HepG2 (cell line): ENCODE measurements at regions not wholly inside any gene's neighbourhood (a gene's known extent, or its start where the extent isn't known, plus 50 kb on each side); places are given as distances from the start of the nearest gene placed in this dataset.

Experiments
- ATAC-seq: fragments of 200-7000 bp; cut with Tn5 transposase; 3 replicates; pipeline ENCODE4 v1.9.1; 2020; ENCODE audit warnings: mild to moderate bottlenecking, moderate library complexity
- BruUV-seq: library from RNA; stranded (reverse); fragments of 400-500 nt; replicated peaks from 2 replicates; lab custom pipeline; 2021; lab: Mats Ljungman, UMichigan
- CTCF ChIA-PET: fragments of 300-600 bp; formaldehyde crosslinking; extraction: SDS; loops from one replicate; lab custom pipeline; 2021; ENCODE audit warnings: low total read pairs, inconsistent platforms, low intra/inter-chr PET ratio; lab: Yijun Ruan, JAX
- POLR2A ChIA-PET: fragments of 350-600 bp; sonication (Branson Sonifier 250); formaldehyde crosslinking; loops from one replicate; lab custom pipeline; 2020; ENCODE audit warnings: antibody characterized with exemption, inconsistent platforms; lab: Yijun Ruan, JAX
- DNase-seq: peaks from one replicate; pipeline ENCODE4 v3.0.0-alpha.2; 2015; ENCODE audit warnings: low spot score
- FAIRE-seq: peaks from 3 replicates; lab custom pipeline; 2011; peaks lifted over from hg19 to GRCh38; lab: Jason Lieb, UNC
- H2AFZ ChIP-seq: one replicate; pipeline ENCODE4 v1.6.1; 2011; ENCODE audit warnings: low read length, inconsistent platforms
- H3K27ac ChIP-seq: fragments of 300-600 bp; 3 replicates; pipeline ENCODE4 v1.8.0; 2011; ENCODE audit warnings: mixed run types, mild to moderate bottlenecking, mixed read lengths, low read length, inconsistent platforms; ENCODE audit not compliant: insufficient read depth; ENCODE audit errors: extremely low read length
- H3K27me3 ChIP-seq, 2 experiments: fragments of 200-600 bp in 1 of 2; 2 replicates in 1 of 2; 3 replicates in 1 of 2; pipeline versions ENCODE4 v1.6.0 to v1.8.0; 2011; ENCODE audit warnings: low read length in 2 of 2, mild to moderate bottlenecking in 2 of 2, moderate library complexity in 2 of 2, inconsistent platforms in 1 of 2; ENCODE audit not compliant: insufficient read depth in 2 of 2, control insufficient read depth in 1 of 2
- H3K36me3 ChIP-seq, 2 experiments: fragments of 200-600 bp in 1 of 2; replicated peaks in 1 of 2; 2 replicates in 1 of 2; 3 replicates in 1 of 2; pipeline versions ENCODE4 v1.5.1 to v1.8.0; 2011; ENCODE audit warnings: low read length in 2 of 2, inconsistent platforms in 1 of 2; ENCODE audit not compliant: insufficient read depth in 2 of 2, control insufficient read depth in 1 of 2
- H3K4me1 ChIP-seq: 2 replicates; pipeline ENCODE4 v1.5.1; 2012; ENCODE audit warnings: low read length, inconsistent platforms; ENCODE audit not compliant: insufficient read depth
- H3K4me2 ChIP-seq: 2 replicates; pipeline ENCODE4 v1.6.0; 2011; ENCODE audit warnings: low read depth, low read length, inconsistent platforms
- H3K4me3 ChIP-seq, 3 experiments: fragments of 200-600 bp in 1 of 3; sonication (generic), shearing (Covaris generic) in 1 of 3; replicated peaks in 1 of 3; 2 replicates each; pipeline ENCODE4 v1.5.1; 2011 to 2016; ENCODE audit warnings: low read length in 3 of 3, inconsistent platforms in 2 of 3, low read depth in 2 of 3, mild to moderate bottlenecking in 2 of 3, control low read depth in 1 of 3, mixed read lengths in 1 of 3; ENCODE audit not compliant: insufficient read depth in 1 of 3
- H3K79me2 ChIP-seq: one replicate; pipeline ENCODE4 v1.6.1; 2011; ENCODE audit warnings: low read length, inconsistent platforms; ENCODE audit not compliant: insufficient read depth
- H3K9ac ChIP-seq: 2 replicates; pipeline ENCODE4 v1.6.0; 2011; ENCODE audit warnings: mild to moderate bottlenecking, low read depth, low read length, inconsistent platforms; ENCODE audit not compliant: insufficient read depth
- H3K9me3 ChIP-seq: 2 replicates; pipeline ENCODE4 v1.5.1; 2012; ENCODE audit warnings: mild to moderate bottlenecking, low read length
- H4K20me1 ChIP-seq: 2 replicates; pipeline ENCODE4 v1.6.0; 2011; ENCODE audit warnings: inconsistent platforms, mild to moderate bottlenecking, low read length, moderate library complexity; ENCODE audit not compliant: insufficient read depth
- JUN ChIP-seq: sonication (generic); formaldehyde crosslinking; IDR thresholded peaks from 2 replicates; pipeline ENCODE4 v1.4.0; 2020; ENCODE audit warnings: mild to moderate bottlenecking, missing genetic modification reagents
- ZNF234 ChIP-seq: sonication (generic); formaldehyde crosslinking; conservative IDR thresholded peaks from 2 replicates; pipeline ENCODE4 v1.5.1; 2020; ENCODE audit warnings: mild to moderate bottlenecking, missing genetic modification reagents
- ZNF235 ChIP-seq: sonication (generic); formaldehyde crosslinking; IDR thresholded peaks from 2 replicates; pipeline ENCODE4 v1.8.1; 2023; ENCODE audit warnings: mild to moderate bottlenecking, missing genetic modification reagents, borderline replicate concordance
- WGBS: methylation state at CpG from one replicate; pipeline ENCODE4 v1.1.6; 2017; ENCODE audit warnings: low lambda C conversion rate; 5-methylcytosine and 5-hydroxymethylcytosine counted together
- in situ Hi-C: cut with HindIII; loops from 2 replicates; pipeline ENCODE4 v1.10.0; 2017; ENCODE audit warnings: low pct_unique_long_range_greater_than_20kb; ENCODE audit not compliant: extremely low pct_ligation_motif_present
- intact Hi-C: fragments of 100-400 bp; cut with micrococcal nuclease; formaldehyde crosslinking; loops from one replicate; pipeline ENCODE4 v1.10.0; 2022; ENCODE audit not compliant: unreplicated experiment
- TF ChIP-seq, protein P1 (sequence below): sonication (generic); formaldehyde crosslinking; IDR thresholded peaks from 2 replicates; pipeline ENCODE4 v1.5.0; 2020; ENCODE audit warnings: missing genetic modification reagents, mild to moderate bottlenecking, borderline replicate concordance
- TF ChIP-seq, protein P2 (sequence below): sonication (generic); formaldehyde crosslinking; IDR thresholded peaks from 2 replicates; pipeline ENCODE4 v1.4.0; 2020; ENCODE audit warnings: missing genetic modification reagents, borderline replicate concordance
- TF ChIP-seq, protein P3 (sequence below): sonication (generic); formaldehyde crosslinking; IDR thresholded peaks from 2 replicates; pipeline ENCODE4 v1.5.0; 2020; ENCODE audit warnings: mild to moderate bottlenecking, missing genetic modification reagents, borderline replicate concordance
- TF ChIP-seq, protein P4 (sequence below): sonication (generic); formaldehyde crosslinking; IDR thresholded peaks from 2 replicates; pipeline ENCODE4 v1.5.1; 2020; ENCODE audit warnings: missing genetic modification reagents, mild to moderate bottlenecking, borderline replicate concordance
- TF ChIP-seq, protein P5 (sequence below): sonication (generic); formaldehyde crosslinking; IDR thresholded peaks from 2 replicates; pipeline ENCODE4 v1.4.0; 2020; ENCODE audit warnings: missing genetic modification reagents, borderline replicate concordance
- TF ChIP-seq, protein P6 (sequence below): sonication (generic); formaldehyde crosslinking; IDR thresholded peaks from 2 replicates; pipeline ENCODE4 v1.4.0; 2020; ENCODE audit warnings: missing genetic modification reagents

DNA sequence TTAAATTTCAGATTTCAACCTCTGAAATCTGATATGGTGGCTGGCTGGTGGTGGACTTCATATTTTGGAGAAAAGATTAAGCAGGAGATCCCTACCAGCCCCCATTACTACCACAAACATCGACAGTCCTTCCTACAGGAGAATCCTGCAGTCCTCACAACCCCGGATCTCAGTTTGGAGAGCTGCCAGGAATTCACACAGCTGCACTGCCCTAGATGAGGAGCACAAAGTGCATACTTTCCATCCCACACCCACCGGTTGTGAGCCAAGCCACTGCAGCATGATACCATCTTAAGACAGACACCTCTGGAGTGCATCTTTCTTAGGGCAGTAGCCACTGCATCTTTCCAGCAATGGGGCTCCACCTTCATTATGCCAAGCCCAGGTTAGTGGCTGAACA is 185.5 kb upstream of the GPR149 start (continued):
- TF ChIP-seq, protein P1, sequence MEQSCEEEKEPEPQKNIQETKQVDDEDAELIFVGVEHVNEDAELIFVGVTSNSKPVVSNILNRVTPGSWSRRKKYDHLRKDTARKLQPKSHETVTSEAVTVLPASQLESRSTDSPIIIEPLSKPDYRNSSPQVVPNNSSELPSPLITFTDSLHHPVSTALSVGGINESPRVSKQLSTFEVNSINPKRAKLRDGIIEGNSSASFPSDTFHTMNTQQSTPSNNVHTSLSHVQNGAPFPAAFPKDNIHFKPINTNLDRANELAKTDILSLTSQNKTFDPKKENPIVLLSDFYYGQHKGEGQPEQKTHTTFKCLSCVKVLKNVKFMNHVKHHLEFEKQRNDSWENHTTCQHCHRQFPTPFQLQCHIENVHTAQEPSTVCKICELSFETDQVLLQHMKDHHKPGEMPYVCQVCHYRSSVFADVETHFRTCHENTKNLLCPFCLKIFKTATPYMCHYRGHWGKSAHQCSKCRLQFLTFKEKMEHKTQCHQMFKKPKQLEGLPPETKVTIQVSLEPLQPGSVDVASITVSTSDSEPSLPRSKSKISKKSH (CRISPR knock-in tag): no peak
- no peak for TF ChIP-seq JUN (CRISPR knock-in tag)
- TF ChIP-seq, protein P2, sequence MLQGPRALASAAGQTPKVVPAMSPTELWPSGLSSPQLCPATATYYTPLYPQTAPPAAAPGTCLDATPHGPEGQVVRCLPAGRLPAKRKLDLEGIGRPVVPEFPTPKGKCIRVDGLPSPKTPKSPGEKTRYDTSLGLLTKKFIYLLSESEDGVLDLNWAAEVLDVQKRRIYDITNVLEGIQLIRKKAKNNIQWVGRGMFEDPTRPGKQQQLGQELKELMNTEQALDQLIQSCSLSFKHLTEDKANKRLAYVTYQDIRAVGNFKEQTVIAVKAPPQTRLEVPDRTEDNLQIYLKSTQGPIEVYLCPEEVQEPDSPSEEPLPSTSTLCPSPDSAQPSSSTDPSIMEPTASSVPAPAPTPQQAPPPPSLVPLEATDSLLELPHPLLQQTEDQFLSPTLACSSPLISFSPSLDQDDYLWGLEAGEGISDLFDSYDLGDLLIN (CRISPR knock-in tag): no peak
- TF ChIP-seq, protein P3, sequence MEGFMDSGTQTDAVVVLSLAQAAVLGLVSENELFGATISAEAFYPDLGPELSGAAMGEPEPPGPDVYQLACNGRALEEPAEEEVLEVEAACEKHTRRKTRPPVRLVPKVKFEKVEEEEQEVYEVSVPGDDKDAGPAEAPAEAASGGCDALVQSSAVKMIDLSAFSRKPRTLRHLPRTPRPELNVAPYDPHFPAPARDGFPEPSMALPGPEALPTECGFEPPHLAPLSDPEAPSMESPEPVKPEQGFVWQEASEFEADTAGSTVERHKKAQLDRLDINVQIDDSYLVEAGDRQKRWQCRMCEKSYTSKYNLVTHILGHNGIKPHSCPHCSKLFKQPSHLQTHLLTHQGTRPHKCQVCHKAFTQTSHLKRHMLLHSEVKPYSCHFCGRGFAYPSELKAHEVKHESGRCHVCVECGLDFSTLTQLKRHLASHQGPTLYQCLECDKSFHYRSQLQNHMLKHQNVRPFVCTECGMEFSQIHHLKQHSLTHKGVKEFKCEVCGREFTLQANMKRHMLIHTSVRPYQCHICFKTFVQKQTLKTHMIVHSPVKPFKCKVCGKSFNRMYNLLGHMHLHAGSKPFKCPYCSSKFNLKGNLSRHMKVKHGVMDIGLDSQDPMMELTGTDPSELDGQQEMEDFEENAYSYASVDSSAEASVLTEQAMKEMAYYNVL (CRISPR knock-in tag): no peak

DNA sequence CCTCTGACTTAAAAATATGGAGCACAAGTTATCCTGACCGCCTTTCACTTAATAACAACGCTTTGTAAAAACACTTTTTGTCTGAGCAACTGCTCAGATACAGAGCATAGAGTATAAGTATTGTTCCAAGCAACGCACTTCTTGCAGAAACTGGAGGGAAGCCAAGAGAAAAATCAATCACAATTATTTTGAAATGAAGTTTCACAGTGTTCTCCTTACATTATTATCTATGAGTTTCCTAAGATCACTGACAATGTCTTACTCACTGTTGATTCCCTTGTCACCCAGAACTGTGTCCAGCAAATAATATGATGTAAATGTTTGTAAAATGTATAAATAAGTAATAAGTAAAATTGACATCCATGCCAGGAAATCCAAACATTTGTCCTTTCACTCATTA is 184.6 kb upstream of the GPR149 start:
- H3K9me3 ChIP-seq: no peaks in the 10 kb centered on the region
- no peak overlapping the region for H3K4me3 ChIP-seq
- intact Hi-C loops (no loop called here), in situ Hi-C loops (no loop called here)
- WGBS: 3% methylated on average over 3 of the region's 3 CpGs
- no peaks in the 10 kb centered on the region for H3K79me2 ChIP-seq
- ChIA-PET CTCF (no interaction called here), POLR2A (no interaction called here)
- no peaks in the 10 kb centered on the region for H3K27me3 ChIP-seq
- no peak overlapping the region for H3K4me2 ChIP-seq
- H3K4me1 ChIP-seq: no peaks in the 10 kb centered on the region
- no TSS peak for BruUV-seq
- H3K27ac ChIP-seq: no peak overlapping the region
- FAIRE-seq: no peak
- H4K20me1 ChIP-seq: no peaks in the 10 kb centered on the region
- no peak overlapping the region for H2AFZ ChIP-seq
- H3K36me3 ChIP-seq: no peaks in the 10 kb centered on the region
- ATAC-seq: no peak
- DNase-seq: no peak
- H3K9ac ChIP-seq: no peak overlapping the region
- TF ChIP-seq, protein P4, sequence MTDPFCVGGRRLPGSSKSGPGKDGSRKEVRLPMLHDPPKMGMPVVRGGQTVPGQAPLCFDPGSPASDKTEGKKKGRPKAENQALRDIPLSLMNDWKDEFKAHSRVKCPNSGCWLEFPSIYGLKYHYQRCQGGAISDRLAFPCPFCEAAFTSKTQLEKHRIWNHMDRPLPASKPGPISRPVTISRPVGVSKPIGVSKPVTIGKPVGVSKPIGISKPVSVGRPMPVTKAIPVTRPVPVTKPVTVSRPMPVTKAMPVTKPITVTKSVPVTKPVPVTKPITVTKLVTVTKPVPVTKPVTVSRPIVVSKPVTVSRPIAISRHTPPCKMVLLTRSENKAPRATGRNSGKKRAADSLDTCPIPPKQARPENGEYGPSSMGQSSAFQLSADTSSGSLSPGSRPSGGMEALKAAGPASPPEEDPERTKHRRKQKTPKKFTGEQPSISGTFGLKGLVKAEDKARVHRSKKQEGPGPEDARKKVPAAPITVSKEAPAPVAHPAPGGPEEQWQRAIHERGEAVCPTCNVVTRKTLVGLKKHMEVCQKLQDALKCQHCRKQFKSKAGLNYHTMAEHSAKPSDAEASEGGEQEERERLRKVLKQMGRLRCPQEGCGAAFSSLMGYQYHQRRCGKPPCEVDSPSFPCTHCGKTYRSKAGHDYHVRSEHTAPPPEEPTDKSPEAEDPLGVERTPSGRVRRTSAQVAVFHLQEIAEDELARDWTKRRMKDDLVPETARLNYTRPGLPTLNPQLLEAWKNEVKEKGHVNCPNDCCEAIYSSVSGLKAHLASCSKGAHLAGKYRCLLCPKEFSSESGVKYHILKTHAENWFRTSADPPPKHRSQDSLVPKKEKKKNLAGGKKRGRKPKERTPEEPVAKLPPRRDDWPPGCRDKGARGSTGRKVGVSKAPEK (CRISPR knock-in tag): no peak
- TF ChIP-seq ZNF235 (CRISPR knock-in tag): no peak
- TF ChIP-seq, protein P5, sequence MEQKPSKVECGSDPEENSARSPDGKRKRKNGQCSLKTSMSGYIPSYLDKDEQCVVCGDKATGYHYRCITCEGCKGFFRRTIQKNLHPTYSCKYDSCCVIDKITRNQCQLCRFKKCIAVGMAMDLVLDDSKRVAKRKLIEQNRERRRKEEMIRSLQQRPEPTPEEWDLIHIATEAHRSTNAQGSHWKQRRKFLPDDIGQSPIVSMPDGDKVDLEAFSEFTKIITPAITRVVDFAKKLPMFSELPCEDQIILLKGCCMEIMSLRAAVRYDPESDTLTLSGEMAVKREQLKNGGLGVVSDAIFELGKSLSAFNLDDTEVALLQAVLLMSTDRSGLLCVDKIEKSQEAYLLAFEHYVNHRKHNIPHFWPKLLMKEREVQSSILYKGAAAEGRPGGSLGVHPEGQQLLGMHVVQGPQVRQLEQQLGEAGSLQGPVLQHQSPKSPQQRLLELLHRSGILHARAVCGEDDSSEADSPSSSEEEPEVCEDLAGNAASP (CRISPR knock-in tag): no peak
- no peak for TF ChIP-seq ZNF234 (CRISPR knock-in tag)
- TF ChIP-seq, protein P6, sequence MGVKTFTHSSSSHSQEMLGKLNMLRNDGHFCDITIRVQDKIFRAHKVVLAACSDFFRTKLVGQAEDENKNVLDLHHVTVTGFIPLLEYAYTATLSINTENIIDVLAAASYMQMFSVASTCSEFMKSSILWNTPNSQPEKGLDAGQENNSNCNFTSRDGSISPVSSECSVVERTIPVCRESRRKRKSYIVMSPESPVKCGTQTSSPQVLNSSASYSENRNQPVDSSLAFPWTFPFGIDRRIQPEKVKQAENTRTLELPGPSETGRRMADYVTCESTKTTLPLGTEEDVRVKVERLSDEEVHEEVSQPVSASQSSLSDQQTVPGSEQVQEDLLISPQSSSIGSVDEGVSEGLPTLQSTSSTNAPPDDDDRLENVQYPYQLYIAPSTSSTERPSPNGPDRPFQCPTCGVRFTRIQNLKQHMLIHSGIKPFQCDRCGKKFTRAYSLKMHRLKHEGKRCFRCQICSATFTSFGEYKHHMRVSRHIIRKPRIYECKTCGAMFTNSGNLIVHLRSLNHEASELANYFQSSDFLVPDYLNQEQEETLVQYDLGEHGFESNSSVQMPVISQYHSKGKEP (CRISPR knock-in tag): no peak
